ENCODE measurements at regions not wholly inside any gene's neighbourhood (a gene's known extent, or its start where the extent isn't known, plus 50 kb on each side); places are given as distances from the start of the nearest gene placed in this dataset.
A peak's percentile ranks its signal among the peaks of the same experiment; 100 is the strongest.

DNA sequence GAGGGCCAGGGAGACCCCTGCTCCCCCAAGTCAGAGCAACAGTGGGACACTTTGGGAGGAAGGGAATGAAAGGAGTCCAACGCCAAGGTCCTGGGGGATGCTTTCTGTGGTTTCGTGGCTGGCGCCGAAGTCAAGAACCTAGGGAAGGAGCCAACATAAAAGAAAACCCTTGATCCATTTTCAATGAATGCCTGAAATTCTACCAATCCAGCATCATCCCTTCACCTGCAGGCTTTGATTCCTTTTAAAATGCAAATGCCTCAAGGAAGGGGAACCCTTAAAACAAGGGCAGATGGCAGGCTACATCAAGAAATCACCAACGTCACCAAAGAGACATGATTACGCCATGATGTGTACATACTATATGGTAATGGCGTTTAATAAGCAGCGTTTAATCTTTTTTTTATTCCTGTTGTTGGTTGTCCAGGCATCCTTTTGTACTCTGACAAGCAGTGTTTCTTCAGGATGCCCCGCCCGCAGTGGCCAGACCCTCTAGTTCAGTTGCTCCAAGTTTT is 123.3 kb upstream of the SLC1A4 start:
- TF ChIP-seq POLR2A (IDR thresholded peaks at IDR 0.05) (no peak), CTCF (IDR thresholded peaks at IDR 0.05) (peak in 2 of 4 donors; percentile 4 to 20)

Data from right lobe of liver (tissue), 4 donors.